Skeletal muscle tissue (tissue), 3 donors: ENCODE measurements at regions not wholly inside any gene's neighbourhood (a gene's known extent, or its start where the extent isn't known, plus 50 kb on each side); places are given as distances from the start of the nearest gene placed in this dataset.

Experiments used
- H3K27ac ChIP-seq: one replicate; pipeline ENCODE4 v1.7.0; 2013; ENCODE audit warnings: mild to moderate bottlenecking, low read depth, low read length, inconsistent platforms
- H3K27me3 ChIP-seq, 3 donors: one replicate each; pipeline ENCODE4 v1.7.0; 2013; ENCODE audit warnings: low read length in 3 of 3; ENCODE audit not compliant: control insufficient read depth in 3 of 3, insufficient read depth in 3 of 3
- H3K36me3 ChIP-seq, 3 donors: one replicate each; pipeline ENCODE4 v1.7.0; 2013; ENCODE audit warnings: low read length in 3 of 3; ENCODE audit not compliant: control insufficient read depth in 3 of 3, insufficient read depth in 3 of 3
- H3K4me1 ChIP-seq, 3 donors: one replicate each; pipeline ENCODE4 v1.7.0; 2013; ENCODE audit warnings: low read length in 3 of 3, mild to moderate bottlenecking in 3 of 3; ENCODE audit not compliant: control insufficient read depth in 3 of 3, insufficient read depth in 3 of 3
- H3K4me3 ChIP-seq, 3 donors: one replicate each; pipeline ENCODE4 v1.7.0; 2013; ENCODE audit warnings: low read length in 3 of 3
- H3K9ac ChIP-seq, 3 donors: one replicate each; pipeline ENCODE4 v1.7.0; 2013; ENCODE audit warnings: low read length in 3 of 3, mild to moderate bottlenecking in 3 of 3, moderate library complexity in 2 of 3, low read depth in 1 of 3
- H3K9me3 ChIP-seq, 3 donors: one replicate each; pipeline ENCODE4 v1.7.0; 2013; ENCODE audit warnings: low read length in 3 of 3; ENCODE audit not compliant: control insufficient read depth in 3 of 3
- donor health status: Osteomylitis.

GRCh38 chr13:59368693-59369092 is 795.0 kb downstream of the DIAPH3 start:
- no peak overlapping the region for H3K27ac ChIP-seq

DNA sequence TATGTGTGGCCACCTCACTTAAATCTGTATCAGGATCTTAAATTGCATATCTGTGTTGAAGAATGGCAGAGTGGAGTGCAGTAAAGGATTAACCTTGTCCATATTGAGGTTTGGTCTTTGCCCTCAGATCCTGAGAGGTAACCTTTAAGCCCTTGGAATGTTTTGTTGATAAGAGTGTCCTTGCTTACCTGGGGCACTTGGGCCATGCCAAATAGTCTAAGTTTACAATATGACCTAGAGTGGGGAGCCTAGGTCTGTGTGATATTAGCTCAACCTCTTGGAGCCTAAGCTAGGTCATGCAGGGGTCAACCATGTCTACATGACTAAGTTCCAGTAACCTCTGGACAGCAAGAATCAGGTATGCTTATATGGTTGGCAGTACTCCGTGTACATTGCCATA is 792.5 kb downstream of the DIAPH3 start:
- Histone ChIP-seq H3K4me1 (no peaks in the 10 kb centered on the region), H3K27me3 (no peaks in the 10 kb centered on the region), H3K4me3 (no peak overlapping the region), H3K9me3 (no peaks in the 10 kb centered on the region), H3K36me3 (no peaks in the 10 kb centered on the region), H3K9ac (no peak overlapping the region), H3K27ac (no peak overlapping the region)

More at GRCh38 chr13:59368693-59369092, 795.0 kb downstream of the DIAPH3 start:
- Histone ChIP-seq H3K9ac (no peak overlapping the region), H3K4me3 (no peak overlapping the region), H3K4me1 (no peaks in the 10 kb centered on the region), H3K36me3 (no peaks in the 10 kb centered on the region), H3K9me3 (no peaks in the 10 kb centered on the region), H3K27me3 (no peaks in the 10 kb centered on the region)

GRCh38 chr13:59373341-59373740 is 790.4 kb downstream of the DIAPH3 start:
- no peaks in the 10 kb centered on the region for H3K9me3 ChIP-seq
- H3K27me3 ChIP-seq: no peaks in the 10 kb centered on the region
- no peaks in the 10 kb centered on the region for H3K4me1 ChIP-seq
- H3K27ac ChIP-seq: no peak overlapping the region
- H3K4me3 ChIP-seq: no peak overlapping the region
- no peak overlapping the region for H3K9ac ChIP-seq
- H3K36me3 ChIP-seq: no peaks in the 10 kb centered on the region

DNA sequence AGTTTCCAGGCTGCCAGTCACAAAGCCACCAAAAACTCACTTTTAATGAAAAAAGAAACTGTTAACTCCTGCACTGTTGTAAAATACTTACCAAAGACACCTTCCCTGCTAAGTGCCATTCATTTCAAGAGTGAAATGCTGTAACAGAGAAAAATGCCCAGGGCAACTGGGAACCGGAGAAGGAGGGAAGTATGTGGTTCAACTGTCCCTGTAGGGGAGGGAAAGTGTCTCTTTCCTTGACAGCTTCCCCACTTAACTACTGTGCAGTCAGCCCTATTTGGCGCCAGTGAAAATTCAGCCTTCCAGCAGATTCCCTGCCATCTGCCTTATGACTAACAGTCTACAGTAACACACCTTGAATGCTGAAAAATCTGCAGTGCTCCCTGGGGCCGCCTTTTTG is 789.0 kb downstream of the DIAPH3 start:
- H3K36me3 ChIP-seq: no peaks in the 10 kb centered on the region
- no peak overlapping the region for H3K27ac ChIP-seq

DNA sequence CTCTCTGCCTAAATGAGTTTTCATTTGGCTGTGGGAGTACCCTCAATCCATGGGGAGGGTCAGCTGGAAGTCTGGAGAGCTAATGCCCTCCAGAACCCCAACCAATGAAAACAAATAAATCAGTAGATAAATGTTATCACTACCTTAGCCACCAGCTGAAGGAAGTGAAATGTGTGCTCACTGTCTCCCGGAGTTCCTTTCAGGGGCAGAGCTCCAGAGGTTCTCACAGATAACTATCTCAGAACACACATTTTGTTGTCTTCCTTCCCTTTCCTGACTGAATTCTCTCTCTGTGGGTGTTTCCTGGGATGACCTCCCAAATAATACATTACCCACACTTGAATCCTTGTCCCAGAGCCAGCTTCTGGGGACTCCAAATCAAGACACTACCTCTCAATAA is 779.6 kb downstream of the DIAPH3 start:
- no peak overlapping the region for H3K9ac ChIP-seq
- H3K27ac ChIP-seq: no peak overlapping the region
- no peaks in the 10 kb centered on the region for H3K36me3 ChIP-seq
- no peaks in the 10 kb centered on the region for H3K9me3 ChIP-seq
- H3K4me3 ChIP-seq: no peak overlapping the region
- no peaks in the 10 kb centered on the region for H3K27me3 ChIP-seq
- no peaks in the 10 kb centered on the region for H3K4me1 ChIP-seq

More for the DNA sequence above, 789.0 kb downstream of the DIAPH3 start:
- Histone ChIP-seq H3K27me3 (no peaks in the 10 kb centered on the region), H3K4me1 (no peaks in the 10 kb centered on the region), H3K4me3 (no peak overlapping the region), H3K9ac (no peak overlapping the region), H3K9me3 (no peaks in the 10 kb centered on the region)

- Histone ChIP-seq H3K27ac (no peak overlapping the region), H3K9ac (no peak overlapping the region), H3K27me3 (no peaks in the 10 kb centered on the region), H3K4me3 (no peak overlapping the region), H3K4me1 (peaks cover 0 to 3% (median 0%) of the 10 kb centered on the region in 3 donors), H3K9me3 (no peaks in the 10 kb centered on the region), H3K36me3 (no peaks in the 10 kb centered on the region)
Measured at GRCh38 chr13:59391696-59392095, 772.0 kb downstream of the DIAPH3 start.

- Histone ChIP-seq H3K9ac (no peak overlapping the region), H3K4me1 (peaks cover 0 to 3% (median 0%) of the 10 kb centered on the region in 3 donors), H3K4me3 (no peak overlapping the region), H3K36me3 (no peaks in the 10 kb centered on the region), H3K27me3 (no peaks in the 10 kb centered on the region), H3K9me3 (no peaks in the 10 kb centered on the region), H3K27ac (no peak overlapping the region)
Measured at GRCh38 chr13:59392328-59392727, 771.4 kb downstream of the DIAPH3 start.

DNA sequence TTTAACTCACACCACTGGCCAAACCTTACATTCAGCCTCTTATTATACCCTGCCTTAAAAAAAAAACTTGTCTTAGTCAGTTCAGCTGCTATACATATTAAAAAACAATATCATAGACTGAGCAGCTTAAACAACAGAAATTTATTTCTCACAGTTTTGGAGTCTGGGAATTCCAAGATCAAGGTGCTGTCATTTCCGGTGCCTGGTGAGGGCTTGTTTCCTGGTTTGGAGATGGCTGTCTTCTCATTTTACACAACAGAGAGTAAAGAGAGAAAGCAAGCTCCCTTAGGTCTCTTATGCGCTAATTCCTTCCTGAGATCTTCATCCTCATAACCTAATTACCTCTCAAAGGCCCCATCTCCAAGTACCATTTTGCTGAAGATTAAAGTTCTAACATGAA is 769.2 kb downstream of the DIAPH3 start:
- Histone ChIP-seq H3K36me3 (no peaks in the 10 kb centered on the region), H3K9ac (no peak overlapping the region), H3K4me1 (peaks cover 0 to 3% (median 0%) of the 10 kb centered on the region in 3 donors), H3K4me3 (no peak overlapping the region), H3K27ac (no peak overlapping the region), H3K27me3 (no peaks in the 10 kb centered on the region), H3K9me3 (no peaks in the 10 kb centered on the region)

DNA sequence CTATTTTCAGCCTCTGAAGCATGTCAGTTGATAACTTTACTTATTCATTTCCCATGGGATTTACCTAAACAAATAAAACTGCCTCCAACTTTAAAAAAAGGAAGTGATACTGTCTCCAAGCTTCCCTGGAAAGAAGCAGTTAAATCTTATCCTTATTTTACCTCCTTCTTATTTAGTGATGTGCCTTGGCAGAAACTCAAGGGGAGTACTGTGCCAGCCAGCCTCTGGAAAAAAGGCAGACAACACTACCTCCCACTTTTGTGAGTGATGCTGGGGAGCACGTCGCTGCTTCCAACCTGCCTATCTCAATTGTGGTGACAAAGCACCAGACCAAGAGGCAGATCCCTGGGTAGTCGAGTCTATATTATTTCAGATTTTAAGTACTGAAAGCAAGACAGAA is 765.6 kb downstream of the DIAPH3 start:
- Histone ChIP-seq H3K9me3 (no peaks in the 10 kb centered on the region), H3K4me1 (no peaks in the 10 kb centered on the region), H3K4me3 (no peak overlapping the region), H3K27me3 (no peaks in the 10 kb centered on the region), H3K36me3 (no peaks in the 10 kb centered on the region), H3K27ac (no peak overlapping the region), H3K9ac (no peak overlapping the region)

DNA sequence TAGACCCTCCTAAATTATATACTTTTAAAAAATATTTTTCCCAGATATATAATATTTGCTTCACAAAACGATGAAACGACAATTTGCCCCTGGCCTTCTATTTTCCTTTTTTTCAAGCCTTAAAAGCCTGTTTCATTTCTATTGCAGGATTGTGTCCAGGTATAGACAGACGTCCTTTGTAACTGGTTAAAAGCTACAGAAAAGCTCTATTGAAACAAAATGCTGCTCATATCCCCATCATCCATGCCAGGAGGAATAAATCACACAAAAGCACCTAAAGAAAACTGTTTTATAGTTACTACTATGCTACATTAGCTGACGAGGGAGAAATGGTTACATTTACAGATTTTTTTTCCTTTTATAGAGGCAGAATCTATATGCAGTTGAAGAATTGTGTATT is 765.1 kb downstream of the DIAPH3 start:
- H3K9me3 ChIP-seq: no peaks in the 10 kb centered on the region
- no peak overlapping the region for H3K9ac ChIP-seq
- no peaks in the 10 kb centered on the region for H3K27me3 ChIP-seq
- H3K27ac ChIP-seq: no peak overlapping the region
- no peaks in the 10 kb centered on the region for H3K36me3 ChIP-seq
- no peak overlapping the region for H3K4me3 ChIP-seq
- H3K4me1 ChIP-seq: no peaks in the 10 kb centered on the region

DNA sequence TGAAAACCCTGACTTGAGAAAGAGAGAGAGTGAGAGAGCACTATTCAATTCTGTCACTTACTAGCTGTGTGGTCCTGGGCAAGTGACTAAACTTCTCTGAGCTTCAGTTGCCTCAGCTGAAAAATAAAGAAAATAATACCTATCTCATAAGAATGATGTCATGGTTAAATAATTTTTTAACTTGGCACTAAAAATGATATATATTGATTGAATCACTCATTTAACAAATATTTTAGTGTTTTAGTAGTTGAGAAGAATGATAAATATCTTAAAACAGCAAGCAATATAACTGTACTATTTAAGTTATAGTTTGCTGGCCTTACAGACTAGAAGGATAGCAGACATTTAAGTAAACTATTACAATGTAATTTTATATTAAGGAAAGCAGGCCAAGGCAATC is 764.2 kb downstream of the DIAPH3 start:
- Histone ChIP-seq H3K27ac (no peak overlapping the region), H3K4me1 (no peaks in the 10 kb centered on the region), H3K9ac (no peak overlapping the region), H3K27me3 (no peaks in the 10 kb centered on the region), H3K36me3 (no peaks in the 10 kb centered on the region), H3K9me3 (no peaks in the 10 kb centered on the region), H3K4me3 (no peak overlapping the region)
